ENCODE measurements at regions not wholly inside any gene's neighbourhood (a gene's known extent, or its start where the extent isn't known, plus 50 kb on each side); places are given as distances from the start of the nearest gene placed in this dataset.

- H3K27ac Mint-ChIP-seq = no peak overlapping the region
- peaks cover 8% of the 10 kb centered on the region for H3K9me3 Mint-ChIP-seq
Observed at GRCh38 chr5:89759802-89760201, 649.8 kb downstream of the CETN3 start.

GRCh38 chr5:89758146-89758545 lies 651.4 kb downstream of the CETN3 start:
- H3K27ac Mint-ChIP-seq = no peak overlapping the region
- H3K4me1 Mint-ChIP-seq (ENCODE audit: low read depth) = no peaks in the 10 kb centered on the region
- no peaks in the 10 kb centered on the region for H3K27me3 Mint-ChIP-seq (ENCODE audit: low read depth)
- no peak for DNase-seq (ENCODE audit: low spot score)
- H3K36me3 Mint-ChIP-seq (ENCODE audit: low read depth) = no peaks in the 10 kb centered on the region
- no peak overlapping the region for H3K4me3 Mint-ChIP-seq (ENCODE audit: low read depth)
- intact Hi-C loops (cut with micrococcal nuclease) = no loop called here
- peaks cover 6% of the 10 kb centered on the region for H3K9me3 Mint-ChIP-seq

More at GRCh38 chr5:89759802-89760201, 649.8 kb downstream of the CETN3 start:
- H3K36me3 Mint-ChIP-seq (ENCODE audit: low read depth) = no peaks in the 10 kb centered on the region
- H3K4me3 Mint-ChIP-seq (ENCODE audit: low read depth) = no peak overlapping the region
- no peaks in the 10 kb centered on the region for H3K4me1 Mint-ChIP-seq (ENCODE audit: low read depth)
- DNase-seq (ENCODE audit: low spot score) = no peak
- no peaks in the 10 kb centered on the region for H3K27me3 Mint-ChIP-seq (ENCODE audit: low read depth)
- intact Hi-C loops (cut with micrococcal nuclease) = no loop called here

- DNase-seq (ENCODE audit: low spot score) = no peak
- Mint-ChIP-seq H3K27ac (no peak overlapping the region), H3K36me3 (ENCODE audit: low read depth) (no peaks in the 10 kb centered on the region), H3K27me3 (ENCODE audit: low read depth) (no peaks in the 10 kb centered on the region), H3K9me3 (peaks cover 3% of the 10 kb centered on the region), H3K4me1 (ENCODE audit: low read depth) (no peaks in the 10 kb centered on the region), H3K4me3 (ENCODE audit: low read depth) (no peak overlapping the region)
- intact Hi-C loops (cut with micrococcal nuclease) = no loop called here
Observed at GRCh38 chr5:89756955-89757354, 652.6 kb downstream of the CETN3 start.

- DNase-seq (ENCODE audit: low spot score) = no peak
- Mint-ChIP-seq H3K27me3 (ENCODE audit: low read depth) (no peaks in the 10 kb centered on the region), H3K9me3 (peaks cover 3% of the 10 kb centered on the region), H3K4me1 (ENCODE audit: low read depth) (no peaks in the 10 kb centered on the region), H3K27ac (no peak overlapping the region), H3K36me3 (ENCODE audit: low read depth) (no peaks in the 10 kb centered on the region), H3K4me3 (ENCODE audit: low read depth) (no peak overlapping the region)
- intact Hi-C loops (cut with micrococcal nuclease) = no loop called here
Observed at GRCh38 chr5:89755024-89755423, 654.5 kb downstream of the CETN3 start.

- Mint-ChIP-seq H3K36me3 (ENCODE audit: low read depth) (no peaks in the 10 kb centered on the region), H3K4me1 (ENCODE audit: low read depth) (no peaks in the 10 kb centered on the region), H3K4me3 (ENCODE audit: low read depth) (no peak overlapping the region), H3K27me3 (ENCODE audit: low read depth) (no peaks in the 10 kb centered on the region), H3K27ac (no peak overlapping the region), H3K9me3 (no peaks in the 10 kb centered on the region)
- intact Hi-C loops (cut with micrococcal nuclease) = no loop called here
- no peak for DNase-seq (ENCODE audit: low spot score)
Observed at GRCh38 chr5:89735082-89735481, 674.5 kb downstream of the CETN3 start.

- no peak for DNase-seq (ENCODE audit: low spot score)
- Mint-ChIP-seq H3K27ac (no peak overlapping the region), H3K4me3 (ENCODE audit: low read depth) (no peak overlapping the region), H3K27me3 (ENCODE audit: low read depth) (no peaks in the 10 kb centered on the region), H3K36me3 (ENCODE audit: low read depth) (no peaks in the 10 kb centered on the region), H3K9me3 (no peaks in the 10 kb centered on the region), H3K4me1 (ENCODE audit: low read depth) (no peaks in the 10 kb centered on the region)
- intact Hi-C loops (cut with micrococcal nuclease) = no loop called here
Observed at GRCh38 chr5:89733772-89734171, 675.8 kb downstream of the CETN3 start.

- Mint-ChIP-seq H3K36me3 (ENCODE audit: low read depth) (no peaks in the 10 kb centered on the region), H3K4me1 (ENCODE audit: low read depth) (no peaks in the 10 kb centered on the region), H3K4me3 (ENCODE audit: low read depth) (no peak overlapping the region), H3K9me3 (no peaks in the 10 kb centered on the region), H3K27me3 (ENCODE audit: low read depth) (no peaks in the 10 kb centered on the region), H3K27ac (no peak overlapping the region)
- no peak for DNase-seq (ENCODE audit: low spot score)
- intact Hi-C loops (cut with micrococcal nuclease) = no loop called here
Observed at GRCh38 chr5:89729623-89730301, 679.8 kb downstream of the CETN3 start.

GRCh38 chr5:89728750-89729149 lies 680.8 kb downstream of the CETN3 start:
- Mint-ChIP-seq H3K36me3 (ENCODE audit: low read depth) (no peaks in the 10 kb centered on the region), H3K27ac (no peak overlapping the region), H3K27me3 (ENCODE audit: low read depth) (no peaks in the 10 kb centered on the region), H3K4me3 (ENCODE audit: low read depth) (no peak overlapping the region), H3K9me3 (no peaks in the 10 kb centered on the region), H3K4me1 (ENCODE audit: low read depth) (no peaks in the 10 kb centered on the region)
- intact Hi-C loops (cut with micrococcal nuclease) = no loop called here
- DNase-seq (ENCODE audit: low spot score) = no peak

GRCh38 chr5:89728134-89728533 lies 681.4 kb downstream of the CETN3 start:
- Mint-ChIP-seq H3K9me3 (no peaks in the 10 kb centered on the region), H3K4me1 (ENCODE audit: low read depth) (no peaks in the 10 kb centered on the region), H3K27me3 (ENCODE audit: low read depth) (no peaks in the 10 kb centered on the region), H3K4me3 (ENCODE audit: low read depth) (no peak overlapping the region), H3K36me3 (ENCODE audit: low read depth) (no peaks in the 10 kb centered on the region), H3K27ac (no peak overlapping the region)
- no peak for DNase-seq (ENCODE audit: low spot score)
- intact Hi-C loops (cut with micrococcal nuclease) = no loop called here

GRCh38 chr5:89724379-89725095 lies 685.0 kb downstream of the CETN3 start:
- no peak overlapping the region for H3K27ac Mint-ChIP-seq
- DNase-seq (ENCODE audit: low spot score) = no peak
- H3K36me3 Mint-ChIP-seq (ENCODE audit: low read depth) = no peaks in the 10 kb centered on the region
- intact Hi-C loops (cut with micrococcal nuclease) = no loop called here
- H3K27me3 Mint-ChIP-seq (ENCODE audit: low read depth) = no peaks in the 10 kb centered on the region
- H3K9me3 Mint-ChIP-seq = no peaks in the 10 kb centered on the region
- no peaks in the 10 kb centered on the region for H3K4me1 Mint-ChIP-seq (ENCODE audit: low read depth)
- no peak overlapping the region for H3K4me3 Mint-ChIP-seq (ENCODE audit: low read depth)

GRCh38 chr5:89723907-89724306 lies 685.6 kb downstream of the CETN3 start:
- Mint-ChIP-seq H3K9me3 (no peaks in the 10 kb centered on the region), H3K4me1 (ENCODE audit: low read depth) (no peaks in the 10 kb centered on the region), H3K27ac (no peak overlapping the region), H3K36me3 (ENCODE audit: low read depth) (no peaks in the 10 kb centered on the region), H3K4me3 (ENCODE audit: low read depth) (no peak overlapping the region), H3K27me3 (ENCODE audit: low read depth) (no peaks in the 10 kb centered on the region)
- intact Hi-C loops (cut with micrococcal nuclease) = no loop called here
- no peak for DNase-seq (ENCODE audit: low spot score)

- H3K4me1 Mint-ChIP-seq (ENCODE audit: low read depth) = no peaks in the 10 kb centered on the region
- H3K27me3 Mint-ChIP-seq (ENCODE audit: low read depth) = no peaks in the 10 kb centered on the region
- intact Hi-C loops (cut with micrococcal nuclease) = no loop called here
- no peak overlapping the region for H3K27ac Mint-ChIP-seq
- no peak overlapping the region for H3K4me3 Mint-ChIP-seq (ENCODE audit: low read depth)
- no peaks in the 10 kb centered on the region for H3K36me3 Mint-ChIP-seq (ENCODE audit: low read depth)
- H3K9me3 Mint-ChIP-seq = no peaks in the 10 kb centered on the region
- no peak for DNase-seq (ENCODE audit: low spot score)
Observed at GRCh38 chr5:89722538-89722937, 687.0 kb downstream of the CETN3 start.

GRCh38 chr5:89721931-89722330 lies 687.6 kb downstream of the CETN3 start:
- Mint-ChIP-seq H3K4me3 (ENCODE audit: low read depth) (no peak overlapping the region), H3K27ac (no peak overlapping the region), H3K36me3 (ENCODE audit: low read depth) (no peaks in the 10 kb centered on the region), H3K27me3 (ENCODE audit: low read depth) (no peaks in the 10 kb centered on the region), H3K4me1 (ENCODE audit: low read depth) (no peaks in the 10 kb centered on the region), H3K9me3 (no peaks in the 10 kb centered on the region)
- DNase-seq (ENCODE audit: low spot score) = no peak
- intact Hi-C loops (cut with micrococcal nuclease) = no loop called here

Measured in activated T-helper 2 cell treated with anti-CD3 and anti-CD28 coated beads, Interferon-gamma antibody, Interleukin-2, Interleukin-4, amounts not matched to agents 10 μg/mL and 5 μg/mL and 100 μg/mL, durations not matched to agents 14 hours and 24 hours and 36 hours (primary cell).